Activated T-helper 1 cell treated with anti-CD3 and anti-CD28 coated beads, Interleukin-2, amount 50 U/mL, for 16 hours (primary cell): ENCODE measurements at regions not wholly inside any gene's neighbourhood (a gene's known extent, or its start where the extent isn't known, plus 50 kb on each side); places are given as distances from the start of the nearest gene placed in this dataset.

Source experiments
- DNase-seq, 2 donors: peaks; one replicate each; pipeline ENCODE4 v3.0.0-alpha.2; 2020; ENCODE audit warnings: low read depth in 1 of 2, low spot score in 1 of 2

GRCh38 chr2:181332044-181332605 lies 125.1 kb upstream of the ITGA4 start:
- no peak for DNase-seq

- DNase-seq: no peak
Measured at GRCh38 chr2:181334158-181334826, 122.9 kb upstream of the ITGA4 start.

- no peak for DNase-seq
Measured at GRCh38 chr2:181340891-181341290, 116.3 kb upstream of the ITGA4 start.

GRCh38 chr2:181341855-181342600 lies 115.2 kb upstream of the ITGA4 start:
- DNase-seq: no peak

GRCh38 chr2:181348107-181348837 lies 108.9 kb upstream of the ITGA4 start:
- no peak for DNase-seq

- no peak for DNase-seq
Measured at GRCh38 chr2:181352158-181352557, 105.0 kb upstream of the ITGA4 start.

GRCh38 chr2:181354626-181355025 lies 102.6 kb upstream of the ITGA4 start:
- DNase-seq: no peak

- DNase-seq: no peak
Measured at GRCh38 chr2:181356526-181357130, 100.6 kb upstream of the ITGA4 start.

GRCh38 chr2:181357979-181358378 lies 99.2 kb upstream of the ITGA4 start:
- no peak for DNase-seq

GRCh38 chr2:181362561-181362960 lies 94.6 kb upstream of the ITGA4 start:
- DNase-seq: no peak

GRCh38 chr2:181363164-181363563 lies 94.0 kb upstream of the ITGA4 start:
- no peak for DNase-seq

- DNase-seq: no peak
Measured at GRCh38 chr2:181364492-181365170, 92.6 kb upstream of the ITGA4 start.

- no peak for DNase-seq
Measured at GRCh38 chr2:181366675-181367175, 90.5 kb upstream of the ITGA4 start.

- no peak for DNase-seq
Measured at GRCh38 chr2:181367411-181367810, 89.8 kb upstream of the ITGA4 start.

GRCh38 chr2:181367906-181368435 lies 89.2 kb upstream of the ITGA4 start:
- DNase-seq: no peak

- no peak for DNase-seq
Measured at GRCh38 chr2:181370126-181370525, 87.1 kb upstream of the ITGA4 start.

GRCh38 chr2:181371195-181371594 lies 86.0 kb upstream of the ITGA4 start:
- no peak for DNase-seq

- no peak for DNase-seq
Measured at GRCh38 chr2:181371782-181372645, 85.2 kb upstream of the ITGA4 start.

GRCh38 chr2:181372646-181373040 lies 84.5 kb upstream of the ITGA4 start:
- no peak for DNase-seq
